ENCODE measurements at regions not wholly inside any gene's neighbourhood (a gene's known extent, or its start where the extent isn't known, plus 50 kb on each side); places are given as distances from the start of the nearest gene placed in this dataset.

- TF ChIP-seq CTCF (IDR thresholded peaks at IDR 0.05; ENCODE audit: poor library complexity) (no peak), EZH2phosphoT487 (IDR thresholded peaks at IDR 0.05; ENCODE audit: low read depth, severe bottlenecking, unreplicated experiment) (no peak), EZH2 (IDR thresholded peaks at IDR 0.05; ENCODE audit: borderline replicate concordance) (no peak)
- no peaks in the 10 kb centered on the region for H3K9me2 ChIP-seq (replicated peaks; ENCODE audit: insufficient read depth)
- no peaks in the 10 kb centered on the region for H4K20me1 ChIP-seq (ENCODE audit: insufficient read depth, poor library complexity, severe bottlenecking)
- DNase-seq (ENCODE audit: low spot score) = no peak
- no peak overlapping the region for H3K27ac ChIP-seq
- H3K4me2 ChIP-seq = no peak overlapping the region
- no peaks in the 10 kb centered on the region for H3K4me1 ChIP-seq (ENCODE audit: insufficient read depth)
- no peaks in the 10 kb centered on the region for H3K36me3 ChIP-seq (replicated peaks; ENCODE audit: insufficient read depth, low read depth)
- WGBS (ENCODE audit: low lambda C conversion rate, missing lambda C conversion rate) = 89% methylated on average over 1 of the region's 1 CpG
- no peak overlapping the region for H3K4me3 ChIP-seq
- H3K9me3 ChIP-seq (ENCODE audit: low read depth) = no peaks in the 10 kb centered on the region
- no peak overlapping the region for H2AFZ ChIP-seq
- no peaks in the 10 kb centered on the region for H3K79me2 ChIP-seq
- no peaks in the 10 kb centered on the region for H3K27me3 ChIP-seq
Measured at GRCh38 chr5:58262226-58262625, 197.7 kb downstream of the PLK2 start.

GRCh38 chr5:58261605-58262004 is 198.3 kb downstream of the PLK2 start:
- Histone ChIP-seq H3K9me3 (ENCODE audit: low read depth) (no peaks in the 10 kb centered on the region), H3K36me3 (replicated peaks; ENCODE audit: insufficient read depth, low read depth) (no peaks in the 10 kb centered on the region), H3K4me2 (no peak overlapping the region), H3K9me2 (replicated peaks; ENCODE audit: insufficient read depth) (no peaks in the 10 kb centered on the region), H3K79me2 (no peaks in the 10 kb centered on the region), H3K4me1 (ENCODE audit: insufficient read depth) (no peaks in the 10 kb centered on the region), H3K27me3 (no peaks in the 10 kb centered on the region), H3K4me3 (no peak overlapping the region), H2AFZ (no peak overlapping the region), H4K20me1 (ENCODE audit: insufficient read depth, poor library complexity, severe bottlenecking) (no peaks in the 10 kb centered on the region), H3K27ac (no peak overlapping the region)
- no peak for TF ChIP-seq EZH2 (IDR thresholded peaks at IDR 0.05; ENCODE audit: borderline replicate concordance)
- TF ChIP-seq CTCF (IDR thresholded peaks at IDR 0.05; ENCODE audit: poor library complexity) = no peak
- no peak for TF ChIP-seq EZH2phosphoT487 (IDR thresholded peaks at IDR 0.05; ENCODE audit: low read depth, severe bottlenecking, unreplicated experiment)
- DNase-seq (ENCODE audit: low spot score) = no peak
- 70% methylated on average over 4 of the region's 4 CpGs for WGBS (ENCODE audit: low lambda C conversion rate, missing lambda C conversion rate)

GRCh38 chr5:58260243-58260642 is 199.6 kb downstream of the PLK2 start:
- Histone ChIP-seq H3K27ac (peak overlapping the region; percentile 19), H2AFZ (no peak overlapping the region), H3K27me3 (no peaks in the 10 kb centered on the region), H3K9me3 (ENCODE audit: low read depth) (no peaks in the 10 kb centered on the region), H4K20me1 (ENCODE audit: insufficient read depth, poor library complexity, severe bottlenecking) (no peaks in the 10 kb centered on the region), H3K36me3 (replicated peaks; ENCODE audit: insufficient read depth, low read depth) (no peaks in the 10 kb centered on the region), H3K4me2 (peak overlapping the region; percentile 4), H3K4me3 (no peak overlapping the region), H3K4me1 (ENCODE audit: insufficient read depth) (no peaks in the 10 kb centered on the region), H3K79me2 (no peaks in the 10 kb centered on the region), H3K9me2 (replicated peaks; ENCODE audit: insufficient read depth) (no peaks in the 10 kb centered on the region)
- TF ChIP-seq EZH2phosphoT487 (IDR thresholded peaks at IDR 0.05; ENCODE audit: low read depth, severe bottlenecking, unreplicated experiment) = no peak
- no peak for TF ChIP-seq CTCF (IDR thresholded peaks at IDR 0.05; ENCODE audit: poor library complexity)
- TF ChIP-seq EZH2 (IDR thresholded peaks at IDR 0.05; ENCODE audit: borderline replicate concordance) = no peak
- WGBS (ENCODE audit: low lambda C conversion rate, missing lambda C conversion rate) = 88% methylated on average over 2 of the region's 2 CpGs
- no peak for DNase-seq (ENCODE audit: low spot score)

- Histone ChIP-seq H3K9me3 (ENCODE audit: low read depth) (no peaks in the 10 kb centered on the region), H3K4me2 (peak overlapping the region; percentile 4)
Measured at GRCh38 chr5:58259685-58260152, 200.2 kb downstream of the PLK2 start.

More at GRCh38 chr5:58259685-58260152, 200.2 kb downstream of the PLK2 start:
- no peaks in the 10 kb centered on the region for H3K4me1 ChIP-seq (ENCODE audit: insufficient read depth)
- TF ChIP-seq EZH2 (IDR thresholded peaks at IDR 0.05; ENCODE audit: borderline replicate concordance) = no peak
- no peak for TF ChIP-seq EZH2phosphoT487 (IDR thresholded peaks at IDR 0.05; ENCODE audit: low read depth, severe bottlenecking, unreplicated experiment)
- TF ChIP-seq CTCF (IDR thresholded peaks at IDR 0.05; ENCODE audit: poor library complexity) = no peak
- no peak overlapping the region for H3K4me3 ChIP-seq
- no peaks in the 10 kb centered on the region for H3K27me3 ChIP-seq
- no peaks in the 10 kb centered on the region for H3K36me3 ChIP-seq (replicated peaks; ENCODE audit: insufficient read depth, low read depth)
- H3K9me2 ChIP-seq (replicated peaks; ENCODE audit: insufficient read depth) = no peaks in the 10 kb centered on the region
- DNase-seq (ENCODE audit: low spot score) = peak; percentile 60
- H2AFZ ChIP-seq = no peak overlapping the region
- no peaks in the 10 kb centered on the region for H4K20me1 ChIP-seq (ENCODE audit: insufficient read depth, poor library complexity, severe bottlenecking)
- H3K27ac ChIP-seq = peak overlapping the region; percentile 52
- WGBS (ENCODE audit: low lambda C conversion rate, missing lambda C conversion rate) = 42% methylated on average over 6 of the region's 6 CpGs
- no peaks in the 10 kb centered on the region for H3K79me2 ChIP-seq

Data from hepatocyte (in vitro differentiated cells).